Inferior parietal cortex (tissue), 1 donor: ENCODE measurements at regions not wholly inside any gene's neighbourhood (a gene's known extent, or its start where the extent isn't known, plus 50 kb on each side); places are given as distances from the start of the nearest gene placed in this dataset.

Source experiments
- DNase-seq: peaks from one replicate; pipeline ENCODE4 v3.0.0-alpha.2; 2016; ENCODE audit errors: extremely low spot score

DNA sequence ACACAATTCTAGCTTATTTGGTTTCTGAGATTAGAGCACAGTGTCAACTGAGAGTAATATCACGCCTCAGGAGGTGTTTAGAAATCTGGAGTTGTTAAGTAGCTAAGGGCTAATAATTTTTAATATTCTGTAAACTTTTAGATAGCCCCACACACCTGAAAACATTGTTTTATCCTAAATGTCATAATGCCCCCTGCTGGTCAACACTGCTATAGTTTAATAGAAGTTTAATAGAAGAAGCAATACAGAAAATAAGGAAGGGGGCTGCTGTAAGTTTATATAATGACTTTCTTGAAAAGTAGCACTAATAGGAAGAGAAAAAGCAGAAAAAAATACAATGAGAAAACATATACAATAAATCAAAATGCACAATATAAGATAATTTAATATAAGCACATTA is 516.4 kb upstream of the PCDH11Y start:
- peak; percentile 2 for DNase-seq
